Loucy (cell line): ENCODE measurements at regions not wholly inside any gene's neighbourhood (a gene's known extent, or its start where the extent isn't known, plus 50 kb on each side); places are given as distances from the start of the nearest gene placed in this dataset.

Source experiments
- H2AFZ ChIP-seq: fragments of 200-600 bp; sonication (generic); 2 replicates; pipeline ENCODE4 v1.6.0; 2016; ENCODE audit warnings: antibody characterized with exemption, mild to moderate bottlenecking, low read length, moderate library complexity
- H3F3A ChIP-seq: fragments of 200-600 bp; 2 replicates; pipeline ENCODE4 v1.6.0; 2016; ENCODE audit warnings: antibody characterized with exemption, low read depth, mild to moderate bottlenecking
- H3K27me3 ChIP-seq: fragments of 200-600 bp; sonication (generic); 2 replicates; pipeline ENCODE4 v1.6.1; 2014; ENCODE audit warnings: low read length, mild to moderate bottlenecking; ENCODE audit not compliant: insufficient read depth, poor library complexity, severe bottlenecking
- H3K36me3 ChIP-seq: fragments of 200-600 bp; sonication (generic); 2 replicates; pipeline ENCODE4 v1.6.1; 2016; ENCODE audit warnings: low read length; ENCODE audit not compliant: insufficient read depth
- H3K4me1 ChIP-seq: fragments of 200-600 bp; sonication (generic); 2 replicates; pipeline ENCODE4 v1.5.1; 2014; ENCODE audit warnings: low read length, mild to moderate bottlenecking; ENCODE audit not compliant: insufficient read depth, poor library complexity, severe bottlenecking
- H3K4me2 ChIP-seq: fragments of 200-600 bp; sonication (generic); 2 replicates; pipeline ENCODE4 v1.6.0; 2014; ENCODE audit warnings: antibody characterized with exemption, low read length, low read depth, mild to moderate bottlenecking; ENCODE audit not compliant: poor library complexity, severe bottlenecking
- H3K4me3 ChIP-seq: fragments of 200-600 bp; sonication (generic); 2 replicates; pipeline ENCODE4 v1.5.1; 2014; ENCODE audit warnings: low read length, mild to moderate bottlenecking, mixed read lengths; ENCODE audit not compliant: poor library complexity, severe bottlenecking
- H3K79me2 ChIP-seq: fragments of 200-600 bp; sonication (generic); 2 replicates; pipeline ENCODE4 v1.6.1; 2014; ENCODE audit warnings: low read length; ENCODE audit not compliant: insufficient read depth
- H3K9ac ChIP-seq: fragments of 200-600 bp; sonication (generic); 2 replicates; pipeline ENCODE4 v1.6.0; 2014; ENCODE audit warnings: mild to moderate bottlenecking, low read depth, low read length, moderate library complexity; ENCODE audit not compliant: poor library complexity, severe bottlenecking
- H3K9me2 ChIP-seq: fragments of 200-600 bp; sonication (generic); replicated peaks from 2 replicates; pipeline ENCODE4 v1.6.1; 2016; ENCODE audit warnings: low read depth, low read length, mixed read lengths
- H3K9me3 ChIP-seq: fragments of 200-600 bp; sonication (generic); 2 replicates; pipeline ENCODE4 v1.6.1; 2014; ENCODE audit warnings: mild to moderate bottlenecking, antibody characterized with exemption, low read length, low read depth; ENCODE audit not compliant: insufficient read depth
- H4K20me1 ChIP-seq: fragments of 200-600 bp; sonication (generic); 2 replicates; pipeline ENCODE4 v1.6.0; 2014; ENCODE audit warnings: antibody characterized with exemption, low read length, mild to moderate bottlenecking; ENCODE audit not compliant: insufficient read depth, poor library complexity, severe bottlenecking
- CTCF ChIP-seq: fragments of 200-600 bp; sonication (generic); conservative IDR thresholded peaks from 2 replicates; pipeline ENCODE4 v1.5.1; 2014; ENCODE audit warnings: mild to moderate bottlenecking, antibody characterized with exemption, low read length
- EZH2phosphoT487 ChIP-seq: fragments of 200-600 bp; IDR thresholded peaks from 2 replicates; pipeline ENCODE4 v1.6.1; 2018; ENCODE audit warnings: antibody characterized with exemption, mild to moderate bottlenecking, moderate library complexity, borderline replicate concordance

- Histone ChIP-seq H3K9ac (no peak overlapping the region), H3F3A (no peaks in the 10 kb centered on the region), H4K20me1 (no peaks in the 10 kb centered on the region), H2AFZ (no peak overlapping the region), H3K79me2 (no peaks in the 10 kb centered on the region), H3K4me1 (no peaks in the 10 kb centered on the region), H3K9me3 (no peaks in the 10 kb centered on the region), H3K27me3 (no peaks in the 10 kb centered on the region), H3K4me3 (no peak overlapping the region), H3K4me2 (no peak overlapping the region), H3K36me3 (no peaks in the 10 kb centered on the region), H3K9me2 (no peaks in the 10 kb centered on the region)
- TF ChIP-seq EZH2phosphoT487 (no peak), CTCF (no peak)
Observed at GRCh38 chr10:21393931-21394330, 131.6 kb downstream of the SKIDA1 start.

GRCh38 chr10:21388589-21388988 is 136.9 kb downstream of the SKIDA1 start:
- Histone ChIP-seq H3K36me3 (no peaks in the 10 kb centered on the region), H3K79me2 (no peaks in the 10 kb centered on the region), H3K4me3 (no peak overlapping the region), H4K20me1 (no peaks in the 10 kb centered on the region), H3K4me2 (no peak overlapping the region), H3K9ac (no peak overlapping the region), H2AFZ (no peak overlapping the region), H3K4me1 (no peaks in the 10 kb centered on the region), H3K9me2 (no peaks in the 10 kb centered on the region), H3K27me3 (no peaks in the 10 kb centered on the region), H3K9me3 (no peaks in the 10 kb centered on the region), H3F3A (no peaks in the 10 kb centered on the region)
- TF ChIP-seq CTCF (no peak), EZH2phosphoT487 (no peak)

GRCh38 chr10:21387868-21388267 is 137.6 kb downstream of the SKIDA1 start:
- H3K4me2 ChIP-seq = no peak overlapping the region
- no peak overlapping the region for H3K9ac ChIP-seq
- no peaks in the 10 kb centered on the region for H3K79me2 ChIP-seq
- H3K27me3 ChIP-seq = no peaks in the 10 kb centered on the region
- TF ChIP-seq EZH2phosphoT487 (no peak), CTCF (no peak)
- no peaks in the 10 kb centered on the region for H3K36me3 ChIP-seq
- no peak overlapping the region for H3K4me3 ChIP-seq
- H3F3A ChIP-seq = no peaks in the 10 kb centered on the region
- H4K20me1 ChIP-seq = no peaks in the 10 kb centered on the region
- H2AFZ ChIP-seq = no peak overlapping the region
- H3K4me1 ChIP-seq = no peaks in the 10 kb centered on the region
- no peaks in the 10 kb centered on the region for H3K9me2 ChIP-seq
- no peaks in the 10 kb centered on the region for H3K9me3 ChIP-seq
